HCT116 (cell line): ENCODE measurements at regions not wholly inside any gene's neighbourhood (a gene's known extent, or its start where the extent isn't known, plus 50 kb on each side); places are given as distances from the start of the nearest gene placed in this dataset.

Experiments used
- ATAC-seq: fragments of 200-7000 bp; cut with Tn5 transposase; 2 replicates; pipeline ENCODE4 v1.9.1; 2020; ENCODE audit warnings: mild to moderate bottlenecking, moderate library complexity
- BruUV-seq: library from RNA; stranded (reverse); fragments of 400-500 nt; replicated peaks from 2 replicates; lab custom pipeline; 2021; lab: Mats Ljungman, UMichigan
- CTCF ChIA-PET: fragments of 300-600 bp; sonication (Branson Sonifier 250); formaldehyde crosslinking; loops from one replicate; lab custom pipeline; 2021; ENCODE audit warnings: antibody characterized with exemption; lab: Charles Lee
- POLR2A ChIA-PET: fragments of 300-600, 350-600 bp; sonication (Branson Sonifier 250); formaldehyde crosslinking; loops from one replicate; lab custom pipeline; 2021; ENCODE audit warnings: antibody characterized with exemption; lab: Charles Lee
- RAD21 ChIA-PET, 2 experiments: fragments of 300-600 bp; sonication (Branson Sonifier 250); formaldehyde crosslinking; loops; one replicate each; lab custom pipeline; 2023; ENCODE audit warnings: low total read pairs in 2 of 2; ENCODE audit not compliant: uncharacterized antibody in 2 of 2, unreplicated experiment in 2 of 2, low non-redundant PET in 1 of 2; lab: Charles Lee
- DNase-seq: peaks from one replicate; pipeline ENCODE4 v3.0.0-alpha.2; 2010; ENCODE audit warnings: low read depth, low spot score
- H2AFZ ChIP-seq: fragments of 200-600 bp; shearing (Covaris generic), sonication (generic); 2 replicates; pipeline ENCODE4 v1.6.1; 2017; ENCODE audit warnings: low read depth, mixed run types, mixed read lengths, antibody characterized with exemption, low read length; ENCODE audit not compliant: poor library complexity, severe bottlenecking
- H3K27ac ChIP-seq: 2 replicates; pipeline ENCODE4 v1.5.1; 2012; ENCODE audit warnings: low read depth, low read length
- H3K27me3 ChIP-seq: fragments of 200-600 bp; sonication (generic); 2 replicates; pipeline ENCODE4 v1.6.1; 2016; ENCODE audit warnings: mixed run types, low read length, mixed read lengths; ENCODE audit not compliant: insufficient read depth
- H3K36me3 ChIP-seq, 2 experiments: fragments of 200-500 bp in 1 of 2; fragments of 200-600 bp in 1 of 2; sonication (Bioruptor generic) in 1 of 2; sonication (generic) in 1 of 2; 2 replicates each; pipeline versions ENCODE4 v1.5.1 to v1.6.1; 2014 to 2016; ENCODE audit warnings: low read length in 2 of 2, inconsistent platforms in 1 of 2, mixed read lengths in 1 of 2, mixed run types in 1 of 2; ENCODE audit not compliant: insufficient read depth in 2 of 2, control insufficient read depth in 1 of 2
- H3K4me1 ChIP-seq, 2 experiments: fragments of 200-600 bp in 1 of 2; sonication (generic) in 1 of 2; 2 replicates each; pipeline versions ENCODE4 v1.5.1 to v1.6.1; 2012 to 2017; ENCODE audit warnings: low read length in 2 of 2, inconsistent platforms in 1 of 2, mild to moderate bottlenecking in 1 of 2, mixed read lengths in 1 of 2, mixed run types in 1 of 2, moderate library complexity in 1 of 2; ENCODE audit not compliant: insufficient read depth in 2 of 2, control insufficient read depth in 1 of 2
- H3K4me2 ChIP-seq: fragments of 200-600 bp; sonication (generic); 2 replicates; pipeline ENCODE4 v1.6.1; 2017; ENCODE audit warnings: mixed run types, low read length, mixed read lengths
- H3K4me3 ChIP-seq, 2 experiments: fragments of 200-600 bp in 1 of 2; sonication (generic) in 1 of 2; replicated peaks in 1 of 2; 2 replicates each; pipeline ENCODE4 v1.5.1; 2011 to 2016; ENCODE audit warnings: low read length in 2 of 2, control low read depth in 1 of 2, low read depth in 1 of 2, mild to moderate bottlenecking in 1 of 2, mixed read lengths in 1 of 2, mixed run types in 1 of 2
- H3K79me2 ChIP-seq: fragments of 200-600 bp; sonication (generic); 2 replicates; pipeline ENCODE4 v1.6.1; 2017; ENCODE audit warnings: mild to moderate bottlenecking, mixed run types, low read length, moderate library complexity, mixed read lengths; ENCODE audit not compliant: insufficient read depth
- H3K9ac ChIP-seq: fragments of 200-600 bp; sonication (generic); 2 replicates; pipeline ENCODE4 v1.6.1; 2016; ENCODE audit warnings: low read length, mixed read lengths
- H3K9me2 ChIP-seq: fragments of 200-600 bp; sonication (generic), shearing (Covaris generic); 2 replicates; pipeline ENCODE4 v1.6.1; 2017; ENCODE audit warnings: mixed run types, mild to moderate bottlenecking, moderate library complexity; ENCODE audit not compliant: insufficient read depth
- H3K9me3 ChIP-seq, 2 experiments: fragments of 200-500 bp in 1 of 2; fragments of 200-600 bp in 1 of 2; sonication (Bioruptor generic) in 1 of 2; sonication (generic) in 1 of 2; 2 replicates each; pipeline ENCODE4 v1.6.1; 2014 to 2017; ENCODE audit warnings: low read length in 2 of 2, mixed read lengths in 2 of 2, inconsistent platforms in 1 of 2, low read depth in 1 of 2, mild to moderate bottlenecking in 1 of 2, mixed run types in 1 of 2, moderate library complexity in 1 of 2; ENCODE audit not compliant: control insufficient read depth in 1 of 2, insufficient read depth in 1 of 2
- H4K20me1 ChIP-seq: fragments of 200-600 bp; sonication (generic), shearing (Covaris generic); 2 replicates; pipeline ENCODE4 v1.6.1; 2017; ENCODE audit warnings: mixed run types, mild to moderate bottlenecking, moderate library complexity; ENCODE audit not compliant: insufficient read depth
- EZH2 ChIP-seq: fragments of 200-600 bp; sonication (generic); IDR thresholded peaks from 2 replicates; pipeline ENCODE4 v1.6.1; 2017; ENCODE audit warnings: antibody characterized with exemption, mixed run types
- JUND ChIP-seq: IDR thresholded peaks from 2 replicates; pipeline ENCODE4 v1.6.1; 2012
- POLR2AphosphoS5 ChIP-seq: IDR thresholded peaks from 2 replicates; pipeline ENCODE4 v1.6.1; 2011; ENCODE audit warnings: mild to moderate bottlenecking, low read depth, low read length, moderate library complexity
- REST ChIP-seq: IDR thresholded peaks from 2 replicates; pipeline ENCODE4 v1.6.1; 2012; ENCODE audit warnings: low read depth
- SRF ChIP-seq: IDR thresholded peaks from 2 replicates; pipeline ENCODE4 v1.6.1; 2012; ENCODE audit warnings: low read depth
- TCF7L2 ChIP-seq: IDR thresholded peaks from 2 replicates; pipeline ENCODE4 v1.7.0; 2011; ENCODE audit warnings: borderline replicate concordance, inconsistent platforms; ENCODE audit not compliant: insufficient read depth, insufficient read length; ENCODE audit errors: extremely low read depth
- ZBTB33 ChIP-seq: IDR thresholded peaks from 2 replicates; pipeline ENCODE4 v1.6.1; 2011; ENCODE audit warnings: mild to moderate bottlenecking, low read length, moderate library complexity; ENCODE audit not compliant: insufficient replicate concordance; ENCODE audit errors: extremely low read depth
- ZNF274 ChIP-seq: fragments of 200-500 bp; sonication (Bioruptor generic); IDR thresholded peaks from 2 replicates; pipeline ENCODE4 v1.6.1; 2014; ENCODE audit warnings: mild to moderate bottlenecking, low read depth, low read length, inconsistent platforms
- intact Hi-C: fragments of 100-400 bp; cut with micrococcal nuclease; formaldehyde crosslinking; loops from 2 replicates; pipeline ENCODE4 v1.10.0; 2022
- TF ChIP-seq, protein P1 (sequence below): IDR thresholded peaks from 2 replicates; pipeline ENCODE4 v1.6.1; 2012

GRCh38 chr1:4273747-4274146 is 373.7 kb upstream of the C1orf174 start:
- Histone ChIP-seq H3K9ac (no peak overlapping the region), H3K27ac (no peak overlapping the region)
- POLR2A ChIA-PET, result no interaction called here

More at GRCh38 chr1:4273747-4274146, 373.7 kb upstream of the C1orf174 start:
- no peak for DNase-seq
- ChIA-PET RAD21 (no interaction called here), CTCF (no interaction called here)
- no peaks in the 10 kb centered on the region for H3K4me1 ChIP-seq
- intact Hi-C loops, result no loop called here
- no peak overlapping the region for H3K4me2 ChIP-seq
- ATAC-seq, result no peak
- H4K20me1 ChIP-seq, result no peaks in the 10 kb centered on the region
- no TSS peak for BruUV-seq
- H3K9me3 ChIP-seq, result no peaks in the 10 kb centered on the region; a peak in 1 of 4 replicates
- H3K9me2 ChIP-seq, result no peaks in the 10 kb centered on the region
- no peak overlapping the region for H3K4me3 ChIP-seq
- no peaks in the 10 kb centered on the region for H3K27me3 ChIP-seq
- no peak overlapping the region for H2AFZ ChIP-seq
- TF ChIP-seq EZH2 (no peak), POLR2AphosphoS5 (no peak), JUND (no peak), TCF7L2 (no peak), REST (no peak), ZNF274 (no peak), ZBTB33 (no peak), SRF (no peak)
- TF ChIP-seq, protein P1, sequence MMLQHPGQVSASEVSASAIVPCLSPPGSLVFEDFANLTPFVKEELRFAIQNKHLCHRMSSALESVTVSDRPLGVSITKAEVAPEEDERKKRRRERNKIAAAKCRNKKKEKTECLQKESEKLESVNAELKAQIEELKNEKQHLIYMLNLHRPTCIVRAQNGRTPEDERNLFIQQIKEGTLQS, result no peak
- H3K79me2 ChIP-seq, result no peaks in the 10 kb centered on the region
- no peaks in the 10 kb centered on the region for H3K36me3 ChIP-seq
